Adrenal gland (tissue), 5 donors: ENCODE measurements at regions not wholly inside any gene's neighbourhood (a gene's known extent, or its start where the extent isn't known, plus 50 kb on each side); places are given as distances from the start of the nearest gene placed in this dataset.

Experiments used
- POLR2A ChIP-seq, 2 donors: fragments of 450-650 bp; IDR thresholded peaks; one replicate each; pipeline ENCODE4 v1.6.1; 2017; ENCODE audit warnings: antibody characterized with exemption in 2 of 2, mild to moderate bottlenecking in 2 of 2, moderate library complexity in 1 of 2
- TF ChIP-seq, protein P1 (sequence below), 6 experiments: fragments of 450-650 bp in 4 of 6; fragments of 200-600 bp in 2 of 6; sonication (generic) in 1 of 6; IDR thresholded peaks; 1 replicate in 5 of 6; 2 replicates in 1 of 6; pipeline versions ENCODE4 v1.5.1 to v1.8.0; 2016 to 2021; ENCODE audit warnings: antibody characterized with exemption in 6 of 6, mild to moderate bottlenecking in 2 of 6, moderate library complexity in 1 of 6
- donor health status: DM: no; HTN: no; CAD: no.

DNA sequence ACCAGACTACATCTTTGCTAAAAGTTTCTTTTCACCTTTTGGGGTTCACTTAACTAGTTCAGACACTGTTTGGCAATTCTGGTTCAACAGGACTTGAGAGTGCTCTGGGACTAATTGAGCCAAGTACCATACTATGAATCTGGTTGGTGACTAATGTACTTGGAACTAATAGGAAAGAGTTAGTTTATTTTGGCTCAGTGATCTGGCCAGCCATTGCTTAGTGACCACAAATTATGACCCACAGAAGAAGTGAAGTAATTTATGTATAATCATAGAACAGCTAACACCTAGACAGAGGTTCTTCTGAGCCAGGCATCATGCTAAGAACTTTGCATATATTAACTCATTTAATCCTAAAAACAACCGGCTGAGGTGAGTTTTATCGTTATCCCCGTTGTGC is 126.5 kb upstream of the JCAD start:
- no peak for TF ChIP-seq POLR2A (IDR thresholded peaks at IDR 0.05)
- TF ChIP-seq, protein P1, sequence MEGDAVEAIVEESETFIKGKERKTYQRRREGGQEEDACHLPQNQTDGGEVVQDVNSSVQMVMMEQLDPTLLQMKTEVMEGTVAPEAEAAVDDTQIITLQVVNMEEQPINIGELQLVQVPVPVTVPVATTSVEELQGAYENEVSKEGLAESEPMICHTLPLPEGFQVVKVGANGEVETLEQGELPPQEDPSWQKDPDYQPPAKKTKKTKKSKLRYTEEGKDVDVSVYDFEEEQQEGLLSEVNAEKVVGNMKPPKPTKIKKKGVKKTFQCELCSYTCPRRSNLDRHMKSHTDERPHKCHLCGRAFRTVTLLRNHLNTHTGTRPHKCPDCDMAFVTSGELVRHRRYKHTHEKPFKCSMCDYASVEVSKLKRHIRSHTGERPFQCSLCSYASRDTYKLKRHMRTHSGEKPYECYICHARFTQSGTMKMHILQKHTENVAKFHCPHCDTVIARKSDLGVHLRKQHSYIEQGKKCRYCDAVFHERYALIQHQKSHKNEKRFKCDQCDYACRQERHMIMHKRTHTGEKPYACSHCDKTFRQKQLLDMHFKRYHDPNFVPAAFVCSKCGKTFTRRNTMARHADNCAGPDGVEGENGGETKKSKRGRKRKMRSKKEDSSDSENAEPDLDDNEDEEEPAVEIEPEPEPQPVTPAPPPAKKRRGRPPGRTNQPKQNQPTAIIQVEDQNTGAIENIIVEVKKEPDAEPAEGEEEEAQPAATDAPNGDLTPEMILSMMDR (IDR thresholded peaks at IDR 0.05): no peak
